Neural cell (in vitro differentiated cells): ENCODE measurements at regions not wholly inside any gene's neighbourhood (a gene's known extent, or its start where the extent isn't known, plus 50 kb on each side); places are given as distances from the start of the nearest gene placed in this dataset.

ENCODE experiments used
- H2AFZ ChIP-seq: fragments of 200-600, 300-800 bp; sonication (generic), shearing (Covaris generic); 2 replicates; pipeline ENCODE4 v1.6.0; 2014; ENCODE audit warnings: low read depth, mild to moderate bottlenecking, antibody characterized with exemption, low read length, moderate library complexity
- H3F3A ChIP-seq: fragments of 200-600 bp; shearing (Covaris generic); 2 replicates; pipeline ENCODE4 v1.6.1; 2016; ENCODE audit warnings: mild to moderate bottlenecking, moderate library complexity, mixed read lengths, antibody characterized with exemption, low read length; ENCODE audit not compliant: insufficient read depth, poor library complexity, severe bottlenecking
- H3K27ac ChIP-seq: fragments of 200-600, 300-800 bp; sonication (generic), shearing (Covaris generic); 2 replicates; pipeline ENCODE4 v1.5.1; 2014; ENCODE audit warnings: mild to moderate bottlenecking, low read length, moderate library complexity
- H3K27me3 ChIP-seq: fragments of 300-800, 200-600 bp; sonication (generic), shearing (Covaris generic); 2 replicates; pipeline ENCODE4 v1.6.0; 2014; ENCODE audit warnings: mild to moderate bottlenecking, low read depth, low read length, moderate library complexity; ENCODE audit not compliant: insufficient read depth
- H3K36me3 ChIP-seq: fragments of 300-800, 200-600 bp; sonication (generic), shearing (Covaris generic); 2 replicates; pipeline ENCODE4 v1.5.1; 2014; ENCODE audit warnings: mild to moderate bottlenecking, antibody characterized with exemption, low read length, moderate library complexity; ENCODE audit not compliant: insufficient read depth
- H3K4me2 ChIP-seq: fragments of 300-800, 200-600 bp; sonication (generic), shearing (Covaris generic); 2 replicates; pipeline ENCODE4 v1.6.0; 2014; ENCODE audit warnings: mild to moderate bottlenecking, low read length
- H3K4me3 ChIP-seq: fragments of 300-800, 200-600 bp; sonication (generic), shearing (Covaris generic); 2 replicates; pipeline ENCODE4 v1.5.1; 2014; ENCODE audit warnings: mild to moderate bottlenecking, low read length, moderate library complexity
- H3K79me2 ChIP-seq: fragments of 200-600 bp; shearing (Covaris generic); replicated peaks from 2 replicates; pipeline ENCODE4 v1.6.0; 2014; ENCODE audit warnings: mild to moderate bottlenecking, low read length, moderate library complexity; ENCODE audit not compliant: insufficient read depth
- H3K9ac ChIP-seq: fragments of 300-800, 200-600 bp; sonication (generic), shearing (Covaris generic); 2 replicates; pipeline ENCODE4 v1.6.1; 2016; ENCODE audit warnings: mild to moderate bottlenecking, low read length, mixed read lengths
- H3K9me2 ChIP-seq: fragments of 200-600 bp; shearing (Covaris generic); 2 replicates; pipeline ENCODE4 v1.6.1; 2016; ENCODE audit warnings: mild to moderate bottlenecking, low read length, mixed read lengths; ENCODE audit not compliant: insufficient read depth
- H3K9me3 ChIP-seq: fragments of 200-600, 300-800 bp; sonication (generic), shearing (Covaris generic); 2 replicates; pipeline ENCODE4 v1.6.1; 2016; ENCODE audit warnings: mild to moderate bottlenecking, mixed run types, low read length, moderate library complexity, mixed read lengths
- H4K20me1 ChIP-seq: fragments of 200-600 bp; shearing (Covaris generic); 2 replicates; pipeline ENCODE4 v1.6.1; 2016; ENCODE audit warnings: mild to moderate bottlenecking, mixed run types; ENCODE audit not compliant: insufficient read depth
- EP300 ChIP-seq: fragments of 450-650 bp; conservative IDR thresholded peaks from 2 replicates; pipeline ENCODE4 v1.6.1; 2014; ENCODE audit warnings: antibody characterized with exemption, mild to moderate bottlenecking, moderate library complexity; ENCODE audit not compliant: poor library complexity, severe bottlenecking
- EZH2 ChIP-seq: fragments of 200-600, 300-800 bp; shearing (Covaris generic), sonication (generic); IDR thresholded peaks from 2 replicates; pipeline ENCODE4 v1.6.1; 2014; ENCODE audit warnings: antibody characterized with exemption, low read length, borderline replicate concordance, mild to moderate bottlenecking; ENCODE audit not compliant: insufficient read depth, poor library complexity, severe bottlenecking
- MXI1 ChIP-seq: fragments of 450-650 bp; conservative IDR thresholded peaks from 2 replicates; pipeline ENCODE4 v1.6.1; 2014; ENCODE audit warnings: antibody characterized with exemption, mild to moderate bottlenecking; ENCODE audit not compliant: poor library complexity, severe bottlenecking
- POLR2AphosphoS5 ChIP-seq: IDR thresholded peaks from 2 replicates; pipeline ENCODE4 v1.6.1; 2012
- RAD21 ChIP-seq: fragments of 450-650 bp; conservative IDR thresholded peaks from 2 replicates; pipeline ENCODE4 v1.6.1; 2014; ENCODE audit warnings: antibody characterized with exemption, mild to moderate bottlenecking, moderate library complexity
- SMC3 ChIP-seq: fragments of 450-650 bp; conservative IDR thresholded peaks from 2 replicates; pipeline ENCODE4 v1.6.1; 2014; ENCODE audit warnings: antibody characterized with exemption, mild to moderate bottlenecking, moderate library complexity; ENCODE audit not compliant: poor library complexity
- TAF1 ChIP-seq: IDR thresholded peaks from 2 replicates; pipeline ENCODE4 v1.6.1; 2012; ENCODE audit warnings: low read depth
- TF ChIP-seq, protein P1 (sequence below): IDR thresholded peaks from 2 replicates; pipeline ENCODE4 v1.6.1; 2012; ENCODE audit warnings: borderline replicate concordance
- TF ChIP-seq, protein P2 (sequence below): fragments of 450-650 bp; IDR thresholded peaks from 2 replicates; pipeline ENCODE4 v1.5.1; 2014; ENCODE audit warnings: antibody characterized with exemption, mild to moderate bottlenecking, moderate library complexity; ENCODE audit not compliant: poor library complexity, severe bottlenecking

DNA sequence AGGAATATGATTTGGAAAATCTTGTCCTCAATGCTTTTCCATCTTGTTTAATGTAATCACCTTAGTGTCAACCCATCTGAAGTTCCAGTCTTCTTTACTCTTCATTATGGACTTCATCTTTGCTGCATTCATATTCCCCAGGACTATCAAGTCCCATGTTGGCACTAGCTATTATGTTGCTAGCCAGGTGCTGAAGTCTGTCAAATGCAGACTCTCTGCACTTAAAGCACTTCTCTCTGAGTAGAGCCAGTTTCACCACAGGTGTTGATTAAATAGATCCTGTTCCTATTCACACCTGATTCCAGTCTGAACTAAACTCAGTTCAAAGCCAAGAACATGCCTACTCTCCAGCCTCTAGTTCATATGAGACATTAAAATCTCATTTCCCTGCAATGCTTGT lies 75.0 kb upstream of the PKN2 start:
- Histone ChIP-seq H3F3A (no peaks in the 10 kb centered on the region), H3K9me2 (no peaks in the 10 kb centered on the region), H3K4me3 (no peak overlapping the region), H3K79me2 (no peaks in the 10 kb centered on the region), H3K9me3 (no peaks in the 10 kb centered on the region), H2AFZ (no peak overlapping the region), H3K27ac (no peak overlapping the region), H3K36me3 (no peaks in the 10 kb centered on the region), H3K9ac (no peak overlapping the region), H3K4me2 (no peak overlapping the region), H3K27me3 (no peaks in the 10 kb centered on the region), H4K20me1 (no peaks in the 10 kb centered on the region)
- no peak for TF ChIP-seq TAF1
- no peak for TF ChIP-seq EZH2
- TF ChIP-seq EP300, result no peak

DNA sequence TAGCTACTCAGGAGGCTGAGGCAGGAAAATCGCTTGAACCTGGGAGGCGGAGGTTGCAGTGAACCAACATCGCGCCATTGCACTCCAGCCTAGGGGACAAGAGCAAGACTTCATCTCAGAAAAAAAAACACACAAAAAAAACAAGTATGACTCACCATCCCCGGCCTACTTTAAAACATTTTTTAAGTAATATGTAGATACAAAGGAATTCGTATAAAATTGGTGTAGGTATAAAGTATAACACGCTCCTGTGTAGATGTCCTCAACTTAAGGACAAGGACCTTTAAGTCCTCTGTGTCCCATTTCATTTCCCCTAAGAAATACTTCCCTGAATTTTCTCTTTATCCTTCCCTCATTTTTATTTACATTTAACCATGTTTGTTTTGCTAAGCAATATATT lies 73.4 kb upstream of the PKN2 start:
- TF ChIP-seq EZH2, result no peak
- no peak for TF ChIP-seq POLR2AphosphoS5
- no peak for TF ChIP-seq RAD21
- TF ChIP-seq MXI1, result no peak
- TF ChIP-seq SMC3, result no peak
- TF ChIP-seq TAF1, result no peak
- TF ChIP-seq EP300, result no peak
- Histone ChIP-seq H3K27ac (no peak overlapping the region), H3K79me2 (no peaks in the 10 kb centered on the region), H3K4me2 (no peak overlapping the region), H3K9ac (no peak overlapping the region), H3K4me3 (no peak overlapping the region), H4K20me1 (no peaks in the 10 kb centered on the region), H3K9me3 (no peaks in the 10 kb centered on the region), H3F3A (no peaks in the 10 kb centered on the region), H3K27me3 (no peaks in the 10 kb centered on the region), H2AFZ (no peak overlapping the region), H3K36me3 (no peaks in the 10 kb centered on the region), H3K9me2 (no peaks in the 10 kb centered on the region)

DNA sequence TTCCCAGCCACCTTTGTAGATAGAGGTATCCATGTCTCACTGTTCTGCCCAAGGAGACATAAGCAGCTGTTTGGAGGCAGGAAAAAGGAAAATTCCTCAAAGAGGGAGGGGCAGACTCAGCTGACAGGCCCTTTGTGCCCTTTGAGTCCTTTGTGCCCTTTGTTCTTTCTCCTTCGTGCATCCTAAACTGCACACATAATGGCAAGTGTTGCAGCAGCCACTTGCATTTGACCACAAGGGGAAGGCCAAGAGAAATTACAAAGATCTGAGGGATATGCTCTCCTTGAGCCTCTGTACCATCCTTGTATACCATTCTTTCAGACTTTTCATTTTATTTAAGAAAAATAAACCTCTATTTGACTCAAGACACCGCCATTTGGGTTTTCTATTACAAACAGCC lies 71.8 kb upstream of the PKN2 start:
- Histone ChIP-seq H3K79me2 (no peaks in the 10 kb centered on the region), H3K4me2 (no peak overlapping the region), H3K4me3 (no peak overlapping the region), H3K27me3 (no peaks in the 10 kb centered on the region), H3K9me3 (no peaks in the 10 kb centered on the region), H3K9ac (no peak overlapping the region), H3K36me3 (no peaks in the 10 kb centered on the region), H4K20me1 (no peaks in the 10 kb centered on the region), H3F3A (no peaks in the 10 kb centered on the region), H3K9me2 (no peaks in the 10 kb centered on the region), H2AFZ (no peak overlapping the region), H3K27ac (no peak overlapping the region)
- TF ChIP-seq EZH2 (no peak), POLR2AphosphoS5 (no peak), RAD21 (no peak), TAF1 (no peak), MXI1 (no peak), EP300 (no peak), SMC3 (no peak)
- TF ChIP-seq, protein P1, sequence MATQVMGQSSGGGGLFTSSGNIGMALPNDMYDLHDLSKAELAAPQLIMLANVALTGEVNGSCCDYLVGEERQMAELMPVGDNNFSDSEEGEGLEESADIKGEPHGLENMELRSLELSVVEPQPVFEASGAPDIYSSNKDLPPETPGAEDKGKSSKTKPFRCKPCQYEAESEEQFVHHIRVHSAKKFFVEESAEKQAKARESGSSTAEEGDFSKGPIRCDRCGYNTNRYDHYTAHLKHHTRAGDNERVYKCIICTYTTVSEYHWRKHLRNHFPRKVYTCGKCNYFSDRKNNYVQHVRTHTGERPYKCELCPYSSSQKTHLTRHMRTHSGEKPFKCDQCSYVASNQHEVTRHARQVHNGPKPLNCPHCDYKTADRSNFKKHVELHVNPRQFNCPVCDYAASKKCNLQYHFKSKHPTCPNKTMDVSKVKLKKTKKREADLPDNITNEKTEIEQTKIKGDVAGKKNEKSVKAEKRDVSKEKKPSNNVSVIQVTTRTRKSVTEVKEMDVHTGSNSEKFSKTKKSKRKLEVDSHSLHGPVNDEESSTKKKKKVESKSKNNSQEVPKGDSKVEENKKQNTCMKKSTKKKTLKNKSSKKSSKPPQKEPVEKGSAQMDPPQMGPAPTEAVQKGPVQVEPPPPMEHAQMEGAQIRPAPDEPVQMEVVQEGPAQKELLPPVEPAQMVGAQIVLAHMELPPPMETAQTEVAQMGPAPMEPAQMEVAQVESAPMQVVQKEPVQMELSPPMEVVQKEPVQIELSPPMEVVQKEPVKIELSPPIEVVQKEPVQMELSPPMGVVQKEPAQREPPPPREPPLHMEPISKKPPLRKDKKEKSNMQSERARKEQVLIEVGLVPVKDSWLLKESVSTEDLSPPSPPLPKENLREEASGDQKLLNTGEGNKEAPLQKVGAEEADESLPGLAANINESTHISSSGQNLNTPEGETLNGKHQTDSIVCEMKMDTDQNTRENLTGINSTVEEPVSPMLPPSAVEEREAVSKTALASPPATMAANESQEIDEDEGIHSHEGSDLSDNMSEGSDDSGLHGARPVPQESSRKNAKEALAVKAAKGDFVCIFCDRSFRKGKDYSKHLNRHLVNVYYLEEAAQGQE, result no peak
- TF ChIP-seq, protein P2, sequence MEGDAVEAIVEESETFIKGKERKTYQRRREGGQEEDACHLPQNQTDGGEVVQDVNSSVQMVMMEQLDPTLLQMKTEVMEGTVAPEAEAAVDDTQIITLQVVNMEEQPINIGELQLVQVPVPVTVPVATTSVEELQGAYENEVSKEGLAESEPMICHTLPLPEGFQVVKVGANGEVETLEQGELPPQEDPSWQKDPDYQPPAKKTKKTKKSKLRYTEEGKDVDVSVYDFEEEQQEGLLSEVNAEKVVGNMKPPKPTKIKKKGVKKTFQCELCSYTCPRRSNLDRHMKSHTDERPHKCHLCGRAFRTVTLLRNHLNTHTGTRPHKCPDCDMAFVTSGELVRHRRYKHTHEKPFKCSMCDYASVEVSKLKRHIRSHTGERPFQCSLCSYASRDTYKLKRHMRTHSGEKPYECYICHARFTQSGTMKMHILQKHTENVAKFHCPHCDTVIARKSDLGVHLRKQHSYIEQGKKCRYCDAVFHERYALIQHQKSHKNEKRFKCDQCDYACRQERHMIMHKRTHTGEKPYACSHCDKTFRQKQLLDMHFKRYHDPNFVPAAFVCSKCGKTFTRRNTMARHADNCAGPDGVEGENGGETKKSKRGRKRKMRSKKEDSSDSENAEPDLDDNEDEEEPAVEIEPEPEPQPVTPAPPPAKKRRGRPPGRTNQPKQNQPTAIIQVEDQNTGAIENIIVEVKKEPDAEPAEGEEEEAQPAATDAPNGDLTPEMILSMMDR, result no peak
